ENCODE measurements at regions not wholly inside any gene's neighbourhood (a gene's known extent, or its start where the extent isn't known, plus 50 kb on each side); places are given as distances from the start of the nearest gene placed in this dataset.
A peak's percentile ranks its signal among the peaks of the same experiment; 100 is the strongest.

DNA sequence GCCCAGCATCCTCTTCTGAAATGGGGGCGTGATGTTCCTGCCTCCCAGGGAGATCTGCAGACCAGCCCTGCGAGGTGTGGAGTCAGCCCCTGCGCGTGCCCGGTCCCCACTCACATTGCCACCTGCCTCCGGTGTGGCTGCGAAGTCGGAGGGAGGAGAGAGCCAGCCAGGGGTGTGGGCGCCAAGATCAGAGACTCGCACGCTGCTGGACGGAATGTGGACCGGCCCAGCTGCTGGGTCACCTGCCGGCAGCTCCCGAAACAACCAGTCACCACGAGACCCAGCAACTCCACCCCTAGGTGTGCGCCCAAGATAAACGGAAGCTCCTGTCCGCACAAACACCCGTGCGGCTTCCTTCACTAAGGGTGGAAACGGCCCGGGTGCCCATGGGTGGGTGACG is 51.1 kb upstream of the EGFL7 start:
- intact Hi-C loops (cut with DNase I, micrococcal nuclease), result no loop called here
- ATAC-seq, result peak; percentile 2
- TF ChIP-seq, protein P1, sequence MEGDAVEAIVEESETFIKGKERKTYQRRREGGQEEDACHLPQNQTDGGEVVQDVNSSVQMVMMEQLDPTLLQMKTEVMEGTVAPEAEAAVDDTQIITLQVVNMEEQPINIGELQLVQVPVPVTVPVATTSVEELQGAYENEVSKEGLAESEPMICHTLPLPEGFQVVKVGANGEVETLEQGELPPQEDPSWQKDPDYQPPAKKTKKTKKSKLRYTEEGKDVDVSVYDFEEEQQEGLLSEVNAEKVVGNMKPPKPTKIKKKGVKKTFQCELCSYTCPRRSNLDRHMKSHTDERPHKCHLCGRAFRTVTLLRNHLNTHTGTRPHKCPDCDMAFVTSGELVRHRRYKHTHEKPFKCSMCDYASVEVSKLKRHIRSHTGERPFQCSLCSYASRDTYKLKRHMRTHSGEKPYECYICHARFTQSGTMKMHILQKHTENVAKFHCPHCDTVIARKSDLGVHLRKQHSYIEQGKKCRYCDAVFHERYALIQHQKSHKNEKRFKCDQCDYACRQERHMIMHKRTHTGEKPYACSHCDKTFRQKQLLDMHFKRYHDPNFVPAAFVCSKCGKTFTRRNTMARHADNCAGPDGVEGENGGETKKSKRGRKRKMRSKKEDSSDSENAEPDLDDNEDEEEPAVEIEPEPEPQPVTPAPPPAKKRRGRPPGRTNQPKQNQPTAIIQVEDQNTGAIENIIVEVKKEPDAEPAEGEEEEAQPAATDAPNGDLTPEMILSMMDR (IDR thresholded peaks at IDR 0.05), result no peak
- no peaks in the 10 kb centered on the region for H3K9me3 ChIP-seq
- no peak overlapping the region for H3K4me3 ChIP-seq
- peak in 1 of 3 donors; percentile 51 for DNase-seq
- no peaks in the 10 kb centered on the region for H3K36me3 ChIP-seq (ENCODE audit: low read depth)
- peaks cover 37% of the 10 kb centered on the region for H3K4me1 ChIP-seq (ENCODE audit: low read depth)

DNA sequence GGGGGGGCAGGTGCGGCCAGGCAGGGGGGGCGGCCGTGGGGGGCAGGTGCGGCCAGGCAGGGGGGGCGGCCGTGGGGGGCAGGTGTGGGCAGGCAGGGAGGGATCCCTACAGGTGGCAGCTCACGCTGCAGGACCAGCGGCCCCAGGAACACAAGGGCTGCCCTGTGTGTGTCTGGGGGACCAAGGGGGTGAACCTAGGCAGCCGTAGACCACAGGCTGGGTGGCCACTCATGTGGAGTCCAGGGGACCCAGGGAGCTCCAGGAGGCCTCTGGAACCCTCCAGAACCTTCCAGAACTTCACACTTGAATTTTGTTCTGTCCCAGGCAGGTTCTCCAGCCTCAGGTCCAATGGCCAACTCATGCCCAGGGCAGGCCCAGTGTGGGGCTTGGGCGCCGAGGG is 51.6 kb upstream of the EGFL7 start:
- no peak overlapping the region for H3K4me3 ChIP-seq
- no peaks in the 10 kb centered on the region for H3K9me3 ChIP-seq
- TF ChIP-seq, protein P1 (IDR thresholded peaks at IDR 0.05), result no peak
- ATAC-seq, result no peak
- DNase-seq, result peak in 1 of 3 donors; percentile 39
- H3K4me1 ChIP-seq (ENCODE audit: low read depth), result peaks cover 39% of the 10 kb centered on the region
- H3K36me3 ChIP-seq (ENCODE audit: low read depth), result no peaks in the 10 kb centered on the region
- intact Hi-C loops (cut with DNase I, micrococcal nuclease), result no loop called here

DNA sequence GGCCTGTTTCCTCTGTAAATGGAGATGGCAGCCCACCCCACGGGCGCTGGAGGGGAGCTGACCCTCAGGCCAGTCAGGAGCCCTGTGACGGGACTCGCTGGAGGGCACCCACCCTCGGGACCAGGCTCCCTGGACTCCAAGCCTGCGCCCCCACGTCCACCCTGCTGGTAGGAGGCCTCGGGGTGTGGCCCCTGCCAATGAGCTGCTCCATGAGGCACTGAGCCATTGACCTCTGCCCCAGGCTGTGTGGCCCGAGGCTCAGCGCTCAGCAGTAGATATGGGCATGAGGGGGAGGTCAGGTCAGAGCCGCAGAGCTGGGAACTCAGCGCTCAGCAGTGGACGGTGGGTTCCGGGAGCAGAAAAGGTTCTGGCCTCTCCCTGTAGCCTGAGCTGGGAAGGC is 52.3 kb upstream of the EGFL7 start:
- Histone ChIP-seq H3K4me3 (no peak overlapping the region), H3K9me3 (no peaks in the 10 kb centered on the region), H3K36me3 (ENCODE audit: low read depth) (no peaks in the 10 kb centered on the region), H3K4me1 (ENCODE audit: low read depth) (peaks cover 46% of the 10 kb centered on the region)
- ATAC-seq, result peak; percentile 13
- intact Hi-C loops (cut with DNase I, micrococcal nuclease), result no loop called here
- peak in 1 of 3 donors; percentile 60 for DNase-seq
- TF ChIP-seq, protein P1 (IDR thresholded peaks at IDR 0.05), result no peak

DNA sequence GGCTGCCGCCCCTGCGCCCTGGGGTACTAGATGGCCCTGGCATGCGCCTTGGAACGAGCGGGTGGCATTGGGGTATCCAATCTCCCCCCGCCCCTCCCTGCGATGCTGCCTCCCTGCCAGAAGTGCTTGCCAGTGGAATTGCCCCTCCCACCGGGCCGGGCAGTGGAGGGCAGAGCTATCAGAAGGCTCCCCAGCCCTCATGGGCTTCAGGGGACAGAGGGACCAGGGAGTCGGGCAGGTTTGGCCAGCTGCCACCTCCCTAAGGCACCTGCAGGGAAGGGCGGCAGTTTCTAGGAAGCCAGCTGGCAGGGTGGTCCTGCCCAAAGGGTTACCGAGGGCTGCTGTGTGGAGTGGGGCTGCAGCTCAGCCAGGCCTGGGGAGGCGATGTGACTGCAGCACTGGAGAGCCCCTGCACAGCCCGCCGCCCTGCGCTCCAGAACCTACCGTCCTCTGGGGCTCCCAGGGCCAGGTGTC is 52.8 kb upstream of the EGFL7 start:
- ATAC-seq (peak; percentile 1), DNase-seq (no peak)
- Histone ChIP-seq H3K4me1 (ENCODE audit: low read depth) (peaks cover 46% of the 10 kb centered on the region), H3K9me3 (no peaks in the 10 kb centered on the region), H3K4me3 (no peak overlapping the region), H3K36me3 (ENCODE audit: low read depth) (no peaks in the 10 kb centered on the region)
- intact Hi-C loops (cut with DNase I, micrococcal nuclease), result no loop called here
- TF ChIP-seq, protein P1 (IDR thresholded peaks at IDR 0.05), result no peak

DNA sequence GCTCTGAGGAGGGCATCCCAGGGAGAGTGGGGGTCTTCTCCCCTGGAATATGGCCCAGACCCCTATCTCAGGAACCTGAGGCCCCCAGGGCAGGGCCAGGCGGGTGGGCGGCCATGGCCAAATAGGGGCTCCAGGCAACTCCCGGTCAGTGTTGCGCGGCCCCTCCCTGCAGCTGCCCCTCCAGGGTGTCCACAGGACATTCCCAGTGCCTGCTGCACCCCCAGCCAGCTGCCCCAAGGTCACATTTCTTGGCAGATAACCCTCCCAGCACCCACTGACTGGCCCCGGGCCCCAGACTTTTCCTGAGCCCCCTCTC is 53.6 kb upstream of the EGFL7 start:
- Histone ChIP-seq H3K4me1 (ENCODE audit: low read depth) (peaks cover 47% of the 10 kb centered on the region), H3K36me3 (ENCODE audit: low read depth) (no peaks in the 10 kb centered on the region), H3K4me3 (no peak overlapping the region), H3K9me3 (no peaks in the 10 kb centered on the region)
- ATAC-seq (no peak), DNase-seq (no peak)
- TF ChIP-seq, protein P1 (IDR thresholded peaks at IDR 0.05), result no peak
- intact Hi-C loops (cut with DNase I, micrococcal nuclease), result no loop called here
